Ovary (tissue), 7 donors: ENCODE measurements at regions not wholly inside any gene's neighbourhood (a gene's known extent, or its start where the extent isn't known, plus 50 kb on each side); places are given as distances from the start of the nearest gene placed in this dataset.

Experiments used
- DNase-seq, 5 donors: peaks; one replicate each; pipeline ENCODE4 v3.0.0-alpha.2; 2019 to 2020
- H3K27ac ChIP-seq, 2 donors: fragments of 200-600 bp; one replicate each; pipeline versions ENCODE4 v1.5.1 to v1.8.0; 2019 to 2022
- H3K27me3 ChIP-seq: fragments of 200-600 bp; one replicate; pipeline ENCODE4 v1.8.0; 2022
- H3K36me3 ChIP-seq: fragments of 200-600 bp; sonication (generic); one replicate; pipeline ENCODE4 v1.5.1; 2019
- H3K4me1 ChIP-seq: one replicate; pipeline ENCODE4 v1.8.1; 2013; ENCODE audit warnings: mild to moderate bottlenecking, moderate library complexity; ENCODE audit not compliant: insufficient read depth
- H3K4me3 ChIP-seq: fragments of 200-600 bp; sonication (generic); one replicate; pipeline ENCODE4 v1.5.1; 2017
- H3K9me3 ChIP-seq, 2 donors: fragments of 200-600 bp in 1 of 2; sonication (generic) in 1 of 2; one replicate each; pipeline versions ENCODE4 v1.5.1 to v1.8.1; 2013 to 2019; ENCODE audit warnings: mild to moderate bottlenecking in 1 of 2, moderate library complexity in 1 of 2
- EP300 ChIP-seq: sonication (generic); formaldehyde crosslinking; IDR thresholded peaks from one replicate; pipeline ENCODE4 v1.6.1; 2017; ENCODE audit warnings: antibody characterized with exemption
- POLR2A ChIP-seq: fragments of 450-650 bp; IDR thresholded peaks from one replicate; pipeline ENCODE4 v1.6.1; 2017; ENCODE audit warnings: antibody characterized with exemption, mild to moderate bottlenecking, moderate library complexity
- WGBS, 3 donors: extraction: QIAGEN DNeasy Blood & Tissue Kit in 1 of 3; methylation state at CpG; one replicate each; pipeline versions ENCODE4 v1.1.5 to v1.1.7; 2013 to 2017; 5-methylcytosine and 5-hydroxymethylcytosine counted together
- intact Hi-C, 4 donors: fragments of 100-400 bp; cut with DNase I; formaldehyde crosslinking; loops; one replicate each; pipeline versions ENCODE4 v1.11.0 to v1.15.1; 2022 to 2023
- TF ChIP-seq, protein P1 (sequence below), 3 donors: fragments of 450-650 bp in 2 of 3; fragments of 200-600 bp in 1 of 3; IDR thresholded peaks; one replicate each; pipeline versions ENCODE4 v1.5.1 to v1.8.0; 2016 to 2022; ENCODE audit warnings: antibody characterized with exemption in 3 of 3, mild to moderate bottlenecking in 1 of 3
- donor health status: DM: no; HTN: no; CAD: no; lungs with moderate emphysema.
- donor health status: DM: no; HTN: no; CAD: no.
- donor health status: Bipolar disorder and iron deficiency.
- donor health status: DM: no; HTN: no; CAD: no.
- donor health status: DM: yes; HTN: yes; CAD: no.

GRCh38 chr5:98602534-98603112, 170.8 kb upstream of the RGMB start:
- H3K27ac ChIP-seq, result no peak overlapping the region
- no peaks in the 10 kb centered on the region for H3K4me1 ChIP-seq
- TF ChIP-seq POLR2A (no peak), EP300 (no peak)
- TF ChIP-seq, protein P1, sequence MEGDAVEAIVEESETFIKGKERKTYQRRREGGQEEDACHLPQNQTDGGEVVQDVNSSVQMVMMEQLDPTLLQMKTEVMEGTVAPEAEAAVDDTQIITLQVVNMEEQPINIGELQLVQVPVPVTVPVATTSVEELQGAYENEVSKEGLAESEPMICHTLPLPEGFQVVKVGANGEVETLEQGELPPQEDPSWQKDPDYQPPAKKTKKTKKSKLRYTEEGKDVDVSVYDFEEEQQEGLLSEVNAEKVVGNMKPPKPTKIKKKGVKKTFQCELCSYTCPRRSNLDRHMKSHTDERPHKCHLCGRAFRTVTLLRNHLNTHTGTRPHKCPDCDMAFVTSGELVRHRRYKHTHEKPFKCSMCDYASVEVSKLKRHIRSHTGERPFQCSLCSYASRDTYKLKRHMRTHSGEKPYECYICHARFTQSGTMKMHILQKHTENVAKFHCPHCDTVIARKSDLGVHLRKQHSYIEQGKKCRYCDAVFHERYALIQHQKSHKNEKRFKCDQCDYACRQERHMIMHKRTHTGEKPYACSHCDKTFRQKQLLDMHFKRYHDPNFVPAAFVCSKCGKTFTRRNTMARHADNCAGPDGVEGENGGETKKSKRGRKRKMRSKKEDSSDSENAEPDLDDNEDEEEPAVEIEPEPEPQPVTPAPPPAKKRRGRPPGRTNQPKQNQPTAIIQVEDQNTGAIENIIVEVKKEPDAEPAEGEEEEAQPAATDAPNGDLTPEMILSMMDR (IDR thresholded peaks at IDR 0.05), result no peak
- intact Hi-C loops, result no loop called here
- no peak for DNase-seq
- H3K9me3 ChIP-seq, result no peaks in the 10 kb centered on the region
- H3K27me3 ChIP-seq, result no peaks in the 10 kb centered on the region
- no peak overlapping the region for H3K4me3 ChIP-seq
- H3K36me3 ChIP-seq, result no peaks in the 10 kb centered on the region

GRCh38 chr5:98603456-98603855, 170.0 kb upstream of the RGMB start:
- TF ChIP-seq, protein P1 (IDR thresholded peaks at IDR 0.05), result no peak
- no peak for TF ChIP-seq POLR2A

GRCh38 chr5:98604301-98604700, 169.2 kb upstream of the RGMB start:
- intact Hi-C loops, result no loop called here
- Histone ChIP-seq H3K27me3 (no peaks in the 10 kb centered on the region), H3K27ac (no peak overlapping the region), H3K9me3 (no peaks in the 10 kb centered on the region), H3K4me3 (no peak overlapping the region), H3K4me1 (no peaks in the 10 kb centered on the region), H3K36me3 (no peaks in the 10 kb centered on the region)
- WGBS, 3 donors, result 55 to 65% (median 56%) methylated on average over 1 of the region's 1 CpG
- no peak for DNase-seq
- no peak for TF ChIP-seq POLR2A
- TF ChIP-seq, protein P1 (IDR thresholded peaks at IDR 0.05), result no peak

More at GRCh38 chr5:98603456-98603855, 170.0 kb upstream of the RGMB start:
- Histone ChIP-seq H3K27me3 (no peaks in the 10 kb centered on the region), H3K27ac (no peak overlapping the region), H3K36me3 (no peaks in the 10 kb centered on the region), H3K9me3 (no peaks in the 10 kb centered on the region), H3K4me3 (no peak overlapping the region), H3K4me1 (no peaks in the 10 kb centered on the region)
- no peak for DNase-seq
- intact Hi-C loops, result no loop called here
- WGBS, 3 donors, result 49 to 71% (median 70%) methylated on average over 2 of the region's 2 CpGs

DNA sequence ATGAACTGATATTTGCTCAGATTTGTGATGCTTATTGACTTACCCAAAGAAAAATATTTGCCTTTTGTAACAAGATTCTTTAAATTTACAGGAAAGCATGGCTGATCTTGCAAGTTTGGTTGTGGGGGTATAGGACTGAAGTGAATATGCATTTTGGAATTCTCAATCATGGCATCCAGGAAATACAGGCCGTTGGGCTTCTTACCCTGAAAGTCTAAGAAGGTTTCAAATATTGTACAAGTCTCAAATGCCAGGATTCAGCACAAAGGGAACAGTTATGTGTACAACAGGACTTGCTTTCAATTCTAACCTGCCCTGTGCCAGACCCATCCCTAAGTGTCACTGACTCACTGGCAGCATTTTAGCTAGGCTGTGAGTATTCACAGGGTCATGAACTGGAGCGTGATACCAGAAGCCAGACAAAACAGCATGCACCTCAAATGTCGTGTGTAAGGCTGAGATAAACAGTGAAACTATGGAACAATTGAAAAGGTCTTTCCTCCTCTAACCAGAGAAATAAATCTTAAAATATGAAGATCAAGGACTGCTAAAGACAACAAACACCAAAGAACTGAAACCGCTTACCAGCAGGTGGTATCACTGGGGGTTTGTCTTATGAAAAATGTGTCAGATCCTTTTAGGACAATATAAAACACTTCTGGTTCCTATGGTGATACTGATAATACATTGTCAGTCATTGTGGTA, 168.6 kb upstream of the RGMB start:
- Histone ChIP-seq H3K36me3 (no peaks in the 10 kb centered on the region), H3K9me3 (no peaks in the 10 kb centered on the region), H3K4me1 (no peaks in the 10 kb centered on the region), H3K27ac (no peak overlapping the region), H3K4me3 (no peak overlapping the region), H3K27me3 (no peaks in the 10 kb centered on the region)
- DNase-seq, result no peak
- WGBS, 3 donors, result 32 to 46% (median 36%) methylated on average over 4 of the region's 4 CpGs
- intact Hi-C loops, result no loop called here
- no peak for TF ChIP-seq POLR2A
- TF ChIP-seq EP300, result no peak
- TF ChIP-seq, protein P1 (IDR thresholded peaks at IDR 0.05), result no peak
